ENCODE measurements at regions not wholly inside any gene's neighbourhood (a gene's known extent, or its start where the extent isn't known, plus 50 kb on each side); places are given as distances from the start of the nearest gene placed in this dataset.
A peak's percentile ranks its signal among the peaks of the same experiment; 100 is the strongest.

GRCh38 chr4:159606835-159607234 lies 504.0 kb downstream of the RAPGEF2 start:
- no peak for TF ChIP-seq CTCF (IDR thresholded peaks at IDR 0.05; ENCODE audit: control insufficient read depth, extremely low read depth, insufficient read depth)
- DNase-seq (ENCODE audit: low read depth) = no peak

GRCh38 chr4:159607809-159608208 lies 504.9 kb downstream of the RAPGEF2 start:
- no peak overlapping the region for H3K4me3 ChIP-seq (ENCODE audit: low read depth, low read length)
- DNase-seq (ENCODE audit: low read depth) = no peak
- no peak for TF ChIP-seq CTCF (IDR thresholded peaks at IDR 0.05; ENCODE audit: control insufficient read depth, extremely low read depth, insufficient read depth)

More at GRCh38 chr4:159606835-159607234, 504.0 kb downstream of the RAPGEF2 start:
- H3K4me3 ChIP-seq (ENCODE audit: low read depth, low read length) = no peak overlapping the region

- DNase-seq (ENCODE audit: low read depth) = no peak
- no peak overlapping the region for H3K4me3 ChIP-seq (ENCODE audit: low read depth, low read length)
- peak; percentile 59 for TF ChIP-seq CTCF (IDR thresholded peaks at IDR 0.05; ENCODE audit: control insufficient read depth, extremely low read depth, insufficient read depth)
These were observed 505.6 kb downstream of the RAPGEF2 start for GRCh38 chr4:159608436-159608835.

- no peak for DNase-seq (ENCODE audit: low read depth)
- no peak for TF ChIP-seq CTCF (IDR thresholded peaks at IDR 0.05; ENCODE audit: control insufficient read depth, extremely low read depth, insufficient read depth)
- H3K4me3 ChIP-seq (ENCODE audit: low read depth, low read length) = no peak overlapping the region
These were observed 529.2 kb downstream of the RAPGEF2 start for GRCh38 chr4:159632031-159632430.

GRCh38 chr4:159639671-159640323 lies 536.9 kb downstream of the RAPGEF2 start:
- DNase-seq (ENCODE audit: low read depth) = no peak
- no peak overlapping the region for H3K4me3 ChIP-seq (ENCODE audit: low read depth, low read length)
- no peak for TF ChIP-seq CTCF (IDR thresholded peaks at IDR 0.05; ENCODE audit: control insufficient read depth, extremely low read depth, insufficient read depth)

- no peak for TF ChIP-seq CTCF (IDR thresholded peaks at IDR 0.05; ENCODE audit: control insufficient read depth, extremely low read depth, insufficient read depth)
- no peak overlapping the region for H3K4me3 ChIP-seq (ENCODE audit: low read depth, low read length)
- DNase-seq (ENCODE audit: low read depth) = no peak
These were observed 546.4 kb downstream of the RAPGEF2 start for GRCh38 chr4:159649237-159649636.

- TF ChIP-seq CTCF (IDR thresholded peaks at IDR 0.05; ENCODE audit: control insufficient read depth, extremely low read depth, insufficient read depth) = no peak
- no peak overlapping the region for H3K4me3 ChIP-seq (ENCODE audit: low read depth, low read length)
- no peak for DNase-seq (ENCODE audit: low read depth)
These were observed 550.0 kb downstream of the RAPGEF2 start for GRCh38 chr4:159652871-159653270.
